MM.1S (cell line): ENCODE measurements at regions not wholly inside any gene's neighbourhood (a gene's known extent, or its start where the extent isn't known, plus 50 kb on each side); places are given as distances from the start of the nearest gene placed in this dataset.

ENCODE experiments used
- DNase-seq: peaks from one replicate; pipeline ENCODE4 v3.0.0-alpha.2; 2015
- H2AFZ ChIP-seq: fragments of 300-600 bp; sonication (generic); 2 replicates; pipeline ENCODE4 v1.6.0; 2016; ENCODE audit warnings: antibody characterized with exemption, low read length
- H3F3A ChIP-seq: fragments of 300-600 bp; sonication (generic); 2 replicates; pipeline ENCODE4 v1.6.1; 2016; ENCODE audit warnings: mild to moderate bottlenecking, antibody characterized with exemption, low read length, moderate library complexity, mixed read lengths; ENCODE audit not compliant: insufficient read depth
- H3K27ac ChIP-seq: fragments of 300-600 bp; sonication (generic); 2 replicates; pipeline ENCODE4 v1.5.1; 2016; ENCODE audit warnings: mild to moderate bottlenecking, low read length
- H3K27me3 ChIP-seq: fragments of 300-600 bp; sonication (generic); replicated peaks from 2 replicates; pipeline ENCODE4 v1.6.0; 2016; ENCODE audit warnings: low read length; ENCODE audit not compliant: insufficient read depth
- H3K36me3 ChIP-seq: fragments of 300-600 bp; sonication (generic); replicated peaks from 2 replicates; pipeline ENCODE4 v1.6.1; 2016; ENCODE audit warnings: mild to moderate bottlenecking, low read length, mixed read lengths; ENCODE audit not compliant: insufficient read depth
- H3K4me1 ChIP-seq: fragments of 300-600 bp; sonication (generic); 2 replicates; pipeline ENCODE4 v1.6.1; 2016; ENCODE audit warnings: low read length, mixed read lengths
- H3K4me2 ChIP-seq: fragments of 300-600 bp; sonication (generic); 2 replicates; pipeline ENCODE4 v1.6.0; 2016; ENCODE audit warnings: low read depth, low read length
- H3K4me3 ChIP-seq: fragments of 300-600 bp; sonication (generic); 2 replicates; pipeline ENCODE4 v1.5.1; 2016; ENCODE audit warnings: low read length, mixed read lengths
- H3K79me2 ChIP-seq: fragments of 300-600 bp; sonication (generic); 2 replicates; pipeline ENCODE4 v1.6.1; 2016; ENCODE audit warnings: mixed run types, low read length, mixed read lengths
- H3K9ac ChIP-seq: fragments of 300-600 bp; sonication (generic); 2 replicates; pipeline ENCODE4 v1.6.1; 2016; ENCODE audit warnings: low read length, mixed read lengths
- H3K9me2 ChIP-seq: fragments of 300-600 bp; sonication (generic); replicated peaks from 2 replicates; pipeline ENCODE4 v1.6.1; 2016; ENCODE audit warnings: mild to moderate bottlenecking, low read length, mixed read lengths; ENCODE audit not compliant: insufficient read depth
- H3K9me3 ChIP-seq: fragments of 300-600 bp; sonication (generic); replicated peaks from 2 replicates; pipeline ENCODE4 v1.6.1; 2016; ENCODE audit warnings: mild to moderate bottlenecking, low read length, mixed read lengths; ENCODE audit not compliant: insufficient read depth
- H4K20me1 ChIP-seq: fragments of 300-600 bp; sonication (generic); 2 replicates; pipeline ENCODE4 v1.6.1; 2016; ENCODE audit warnings: mild to moderate bottlenecking, low read length, moderate library complexity, mixed read lengths; ENCODE audit not compliant: insufficient read depth
- EZH2 ChIP-seq: fragments of 300-600 bp; sonication (generic); optimal IDR thresholded peaks from 2 replicates; pipeline ENCODE3; 2017; ENCODE audit warnings: low read depth, mild to moderate bottlenecking, antibody characterized with exemption, low read length, mixed read lengths
- EZH2phosphoT487 ChIP-seq: fragments of 300-600 bp; sonication (generic); IDR thresholded peaks from 2 replicates; pipeline ENCODE4 v1.6.1; 2018; ENCODE audit warnings: antibody characterized with exemption, low read length
- TF ChIP-seq, protein P1 (sequence below): fragments of 300-600 bp; sonication (generic); IDR thresholded peaks from 2 replicates; pipeline ENCODE4 v1.5.1; 2016; ENCODE audit warnings: antibody characterized with exemption, low read length, mixed read lengths

DNA sequence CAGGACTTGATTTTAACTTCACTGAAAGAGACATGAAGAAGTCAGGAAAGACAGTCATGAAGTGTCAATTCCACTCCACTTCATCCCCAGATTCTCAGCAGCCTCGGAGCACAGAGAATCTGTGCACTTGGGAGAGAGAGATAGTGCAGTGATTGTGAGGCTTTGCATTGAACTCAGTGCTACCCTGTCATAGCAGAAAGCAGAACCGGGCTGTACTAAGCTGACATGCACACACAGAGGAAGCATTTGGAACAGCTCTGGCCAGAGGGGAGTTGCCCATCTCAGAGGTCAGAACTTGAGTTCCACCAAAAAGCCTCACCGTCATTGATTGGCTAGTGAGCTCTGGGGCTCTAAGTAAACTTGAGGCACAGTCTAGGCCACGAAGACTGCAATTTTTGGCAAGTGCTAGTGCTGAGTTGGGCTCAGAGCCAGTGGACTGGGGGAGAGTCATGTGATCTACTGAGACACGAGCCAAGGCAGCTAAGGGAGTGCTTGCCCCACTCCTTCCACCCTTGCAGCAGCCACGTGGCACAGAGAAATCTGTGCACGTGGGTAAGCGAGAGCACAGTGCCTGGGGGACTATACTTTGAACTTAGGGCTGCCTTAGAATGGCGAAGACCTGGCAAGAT, 810.2 kb upstream of the ADAMTS5 start:
- TF ChIP-seq EZH2, result no peak
- no peak for TF ChIP-seq EZH2phosphoT487
- TF ChIP-seq, protein P1, sequence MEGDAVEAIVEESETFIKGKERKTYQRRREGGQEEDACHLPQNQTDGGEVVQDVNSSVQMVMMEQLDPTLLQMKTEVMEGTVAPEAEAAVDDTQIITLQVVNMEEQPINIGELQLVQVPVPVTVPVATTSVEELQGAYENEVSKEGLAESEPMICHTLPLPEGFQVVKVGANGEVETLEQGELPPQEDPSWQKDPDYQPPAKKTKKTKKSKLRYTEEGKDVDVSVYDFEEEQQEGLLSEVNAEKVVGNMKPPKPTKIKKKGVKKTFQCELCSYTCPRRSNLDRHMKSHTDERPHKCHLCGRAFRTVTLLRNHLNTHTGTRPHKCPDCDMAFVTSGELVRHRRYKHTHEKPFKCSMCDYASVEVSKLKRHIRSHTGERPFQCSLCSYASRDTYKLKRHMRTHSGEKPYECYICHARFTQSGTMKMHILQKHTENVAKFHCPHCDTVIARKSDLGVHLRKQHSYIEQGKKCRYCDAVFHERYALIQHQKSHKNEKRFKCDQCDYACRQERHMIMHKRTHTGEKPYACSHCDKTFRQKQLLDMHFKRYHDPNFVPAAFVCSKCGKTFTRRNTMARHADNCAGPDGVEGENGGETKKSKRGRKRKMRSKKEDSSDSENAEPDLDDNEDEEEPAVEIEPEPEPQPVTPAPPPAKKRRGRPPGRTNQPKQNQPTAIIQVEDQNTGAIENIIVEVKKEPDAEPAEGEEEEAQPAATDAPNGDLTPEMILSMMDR, result no peak
- Histone ChIP-seq H3K36me3 (no peaks in the 10 kb centered on the region), H3K4me2 (no peak overlapping the region), H3K4me1 (no peaks in the 10 kb centered on the region), H3K4me3 (no peak overlapping the region), H4K20me1 (no peaks in the 10 kb centered on the region), H3K9me2 (no peaks in the 10 kb centered on the region), H3K9ac (no peak overlapping the region), H3K79me2 (no peaks in the 10 kb centered on the region), H3K27me3 (no peaks in the 10 kb centered on the region), H3K9me3 (no peaks in the 10 kb centered on the region), H3K27ac (no peak overlapping the region), H2AFZ (no peak overlapping the region), H3F3A (no peaks in the 10 kb centered on the region)
- DNase-seq, result no peak

DNA sequence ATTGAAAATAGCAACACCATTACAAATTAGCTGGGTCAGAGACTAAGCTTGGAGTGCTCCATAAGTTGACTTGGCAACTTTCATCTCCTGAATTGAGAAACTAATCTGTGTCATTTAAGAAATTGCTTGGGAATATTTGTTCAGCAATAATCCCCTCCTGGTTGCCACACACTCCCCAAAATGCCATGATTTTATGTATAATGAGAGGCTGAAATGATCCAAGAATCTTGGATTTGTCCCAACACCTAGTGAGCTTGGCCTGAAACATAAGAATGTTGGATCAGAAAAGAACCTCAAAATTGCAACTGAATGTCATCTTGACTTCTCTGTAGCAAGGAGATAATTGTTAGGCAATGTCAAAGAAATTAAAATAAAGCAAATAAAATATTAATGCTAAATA, 805.9 kb upstream of the ADAMTS5 start:
- no peak overlapping the region for H3K4me3 ChIP-seq
- no peaks in the 10 kb centered on the region for H3K36me3 ChIP-seq
- H2AFZ ChIP-seq, result no peak overlapping the region
- no peak overlapping the region for H3K9ac ChIP-seq
- H3K9me3 ChIP-seq, result no peaks in the 10 kb centered on the region
- H3K27ac ChIP-seq, result no peak overlapping the region
- H3K79me2 ChIP-seq, result no peaks in the 10 kb centered on the region
- H3K4me1 ChIP-seq, result no peaks in the 10 kb centered on the region
- H3K4me2 ChIP-seq, result no peak overlapping the region
- H3K9me2 ChIP-seq, result no peaks in the 10 kb centered on the region
- H3K27me3 ChIP-seq, result no peaks in the 10 kb centered on the region
- no peaks in the 10 kb centered on the region for H3F3A ChIP-seq
- H4K20me1 ChIP-seq, result no peaks in the 10 kb centered on the region
- DNase-seq, result no peak
- TF ChIP-seq, protein P1, result no peak
- TF ChIP-seq EZH2 (no peak), EZH2phosphoT487 (no peak)

DNA sequence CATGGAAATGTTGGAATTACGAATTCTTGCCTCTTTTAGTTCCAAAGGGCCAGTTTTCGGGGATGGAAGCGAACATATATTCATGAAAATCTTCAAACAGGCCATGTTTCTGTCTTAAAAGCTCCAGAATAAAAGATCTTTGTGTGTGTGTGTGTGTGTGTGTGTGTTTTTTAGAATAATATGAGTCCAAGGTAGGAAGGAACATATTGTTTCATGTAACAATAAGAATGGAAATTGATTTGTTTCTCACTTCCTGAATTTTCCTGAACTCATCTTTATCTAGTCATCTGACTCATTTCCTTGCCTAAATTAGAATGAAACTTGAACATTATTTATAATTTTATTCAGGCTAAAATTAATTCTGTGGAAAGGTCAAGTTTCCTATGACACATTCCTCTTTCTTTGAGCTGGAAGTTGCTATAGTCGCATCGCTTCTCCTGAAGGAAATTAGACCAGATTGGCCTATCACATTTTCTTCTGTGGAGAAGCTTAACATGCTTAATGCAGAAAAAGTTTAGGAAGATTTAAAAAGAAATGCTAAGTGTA, 805.1 kb upstream of the ADAMTS5 start:
- no peak for TF ChIP-seq EZH2phosphoT487
- no peak for TF ChIP-seq EZH2
- TF ChIP-seq, protein P1, result no peak

More for the DNA sequence above, 805.1 kb upstream of the ADAMTS5 start:
- H2AFZ ChIP-seq, result no peak overlapping the region
- H3K79me2 ChIP-seq, result no peaks in the 10 kb centered on the region
- no peaks in the 10 kb centered on the region for H3K9me2 ChIP-seq
- no peak overlapping the region for H3K9ac ChIP-seq
- H3K27ac ChIP-seq, result no peak overlapping the region
- H3K9me3 ChIP-seq, result no peaks in the 10 kb centered on the region
- H3K4me1 ChIP-seq, result no peaks in the 10 kb centered on the region
- H3F3A ChIP-seq, result no peaks in the 10 kb centered on the region
- DNase-seq, result no peak
- no peaks in the 10 kb centered on the region for H3K27me3 ChIP-seq
- no peak overlapping the region for H3K4me3 ChIP-seq
- no peak overlapping the region for H3K4me2 ChIP-seq
- no peaks in the 10 kb centered on the region for H4K20me1 ChIP-seq
- H3K36me3 ChIP-seq, result no peaks in the 10 kb centered on the region
